ENCODE measurements at regions not wholly inside any gene's neighbourhood (a gene's known extent, or its start where the extent isn't known, plus 50 kb on each side); places are given as distances from the start of the nearest gene placed in this dataset.

GRCh38 chr9:111744363-111744762 lies 50.4 kb downstream of the SHOC1 start:
- Histone ChIP-seq H2AFZ (ENCODE audit: insufficient read depth, low read depth, low read length, poor library complexity, severe bottlenecking) (no peak overlapping the region), H3K27me3 (replicated peaks in 1 of 4; ENCODE audit: control extremely low read depth in 1 of 4, control insufficient read depth in 3 of 4, insufficient read depth in 4 of 4, low read length in 3 of 4) (no peaks in the 10 kb centered on the region), H3K79me2 (ENCODE audit: control insufficient read depth, insufficient read depth, low read length) (no peaks in the 10 kb centered on the region), H3K4me1 (ENCODE audit: control insufficient read depth in 2 of 2, insufficient read depth in 2 of 2, low read length in 2 of 2) (no peaks in the 10 kb centered on the region), H3K4me2 (replicated peaks; ENCODE audit: low read depth, low read length, poor library complexity, severe bottlenecking) (no peak overlapping the region), H4K20me1 (ENCODE audit: control insufficient read depth, insufficient read depth, low read length, poor library complexity, severe bottlenecking) (no peaks in the 10 kb centered on the region), H3K27ac (ENCODE audit: low read length in 2 of 2) (no peak overlapping the region), H3K9ac (ENCODE audit: low read length) (no peak overlapping the region), H3K4me3 (ENCODE audit: control extremely low read depth in 1 of 5, extremely low read depth in 1 of 5, insufficient read depth in 1 of 5, low read depth in 2 of 5, low read length in 4 of 5) (no peak overlapping the region), H3K9me3 (ENCODE audit: control extremely low read depth in 1 of 3, control insufficient read depth in 2 of 3, insufficient read depth in 1 of 3, low read length in 2 of 3) (no peaks in the 10 kb centered on the region), H3K36me3 (replicated peaks in 1 of 2; ENCODE audit: control extremely low read depth in 1 of 2, control insufficient read depth in 1 of 2, extremely low read depth in 1 of 2, insufficient read depth in 2 of 2, low read length in 1 of 2) (no peaks in the 10 kb centered on the region)
- ATAC-seq (ENCODE audit: low read depth) (no peak), DNase-seq (no peak)
- no peak overlapping the region for H3K4me3 Mint-ChIP-seq
- TF ChIP-seq EZH2 (IDR thresholded peaks at IDR 0.05; ENCODE audit: borderline replicate concordance, insufficient read depth, low read depth, low read length, poor library complexity, severe bottlenecking) (no peak), CTCF (IDR thresholded peaks at IDR 0.05) (no peak)
- ChIA-PET POLR2A (no interaction called here), CTCF (no interaction called here)
- intact Hi-C loops (cut with micrococcal nuclease), result no loop called here
- no peak overlapping the region for H3K27ac Mint-ChIP-seq
- H3K27me3 Mint-ChIP-seq, result no peaks in the 10 kb centered on the region
- no peaks in the 10 kb centered on the region for H3K4me1 Mint-ChIP-seq
- no peaks in the 10 kb centered on the region for H3K9me3 Mint-ChIP-seq (ENCODE audit: insufficient read depth)

- H2AFZ ChIP-seq (ENCODE audit: insufficient read depth, low read depth, low read length, poor library complexity, severe bottlenecking), result no peak overlapping the region
- no peaks in the 10 kb centered on the region for H3K27me3 Mint-ChIP-seq
- 100% methylated on average over 2 of the region's 4 CpGs for WGBS (ENCODE audit: insufficient coverage)
- ATAC-seq (ENCODE audit: low read depth), result no peak
- no peaks in the 10 kb centered on the region for H3K4me1 ChIP-seq (ENCODE audit: control insufficient read depth in 2 of 2, insufficient read depth in 2 of 2, low read length in 2 of 2)
- intact Hi-C loops (cut with micrococcal nuclease), result no loop called here
- no peak for DNase-seq
- no peaks in the 10 kb centered on the region for H4K20me1 ChIP-seq (ENCODE audit: control insufficient read depth, insufficient read depth, low read length, poor library complexity, severe bottlenecking)
- no peak for TF ChIP-seq CTCF (IDR thresholded peaks at IDR 0.05)
- no peak for TF ChIP-seq EZH2 (IDR thresholded peaks at IDR 0.05; ENCODE audit: borderline replicate concordance, insufficient read depth, low read depth, low read length, poor library complexity, severe bottlenecking)
- no peaks in the 10 kb centered on the region for H3K27me3 ChIP-seq (replicated peaks in 1 of 4; ENCODE audit: control extremely low read depth in 1 of 4, control insufficient read depth in 3 of 4, insufficient read depth in 4 of 4, low read length in 3 of 4)
- H3K4me3 Mint-ChIP-seq, result no peak overlapping the region
- no peaks in the 10 kb centered on the region for H3K4me1 Mint-ChIP-seq
- H3K36me3 ChIP-seq (replicated peaks in 1 of 2; ENCODE audit: control extremely low read depth in 1 of 2, control insufficient read depth in 1 of 2, extremely low read depth in 1 of 2, insufficient read depth in 2 of 2, low read length in 1 of 2), result no peaks in the 10 kb centered on the region
- no peaks in the 10 kb centered on the region for H3K9me3 ChIP-seq (ENCODE audit: control extremely low read depth in 1 of 3, control insufficient read depth in 2 of 3, insufficient read depth in 1 of 3, low read length in 2 of 3)
- no peak overlapping the region for H3K4me3 ChIP-seq (ENCODE audit: control extremely low read depth in 1 of 5, extremely low read depth in 1 of 5, insufficient read depth in 1 of 5, low read depth in 2 of 5, low read length in 4 of 5)
- no peaks in the 10 kb centered on the region for H3K9me3 Mint-ChIP-seq (ENCODE audit: insufficient read depth)
- H3K4me2 ChIP-seq (replicated peaks; ENCODE audit: low read depth, low read length, poor library complexity, severe bottlenecking), result no peak overlapping the region
- H3K27ac Mint-ChIP-seq, result no peak overlapping the region
- no peaks in the 10 kb centered on the region for H3K79me2 ChIP-seq (ENCODE audit: control insufficient read depth, insufficient read depth, low read length)
- H3K9ac ChIP-seq (ENCODE audit: low read length), result no peak overlapping the region
- POLR2A ChIA-PET, result no interaction called here
- CTCF ChIA-PET, result interaction anchor here (1.1 kb wide), 1 partner anchor 332 kb away, joined by 4 read pairs; no protein-coding TSS in a partner anchor
- H3K27ac ChIP-seq (ENCODE audit: low read length in 2 of 2), result no peak overlapping the region
Observed at GRCh38 chr9:111743275-111743674, 51.5 kb downstream of the SHOC1 start.
